Activated CD4-positive, alpha-beta T cell treated with anti-CD3 and anti-CD28 coated beads, Interleukin-2, amount 50 U/mL, for 16 hours (primary cell): ENCODE measurements at regions not wholly inside any gene's neighbourhood (a gene's known extent, or its start where the extent isn't known, plus 50 kb on each side); places are given as distances from the start of the nearest gene placed in this dataset.
"Not testable (repeated sequence)": the region's sequence is repeated elsewhere in the genome, so short reads cannot be mapped to it uniquely, and the experiment has no call there.

ENCODE experiments used
- DNase-seq: peaks from one replicate; pipeline ENCODE4 v3.0.0-alpha.2; 2020

DNA sequence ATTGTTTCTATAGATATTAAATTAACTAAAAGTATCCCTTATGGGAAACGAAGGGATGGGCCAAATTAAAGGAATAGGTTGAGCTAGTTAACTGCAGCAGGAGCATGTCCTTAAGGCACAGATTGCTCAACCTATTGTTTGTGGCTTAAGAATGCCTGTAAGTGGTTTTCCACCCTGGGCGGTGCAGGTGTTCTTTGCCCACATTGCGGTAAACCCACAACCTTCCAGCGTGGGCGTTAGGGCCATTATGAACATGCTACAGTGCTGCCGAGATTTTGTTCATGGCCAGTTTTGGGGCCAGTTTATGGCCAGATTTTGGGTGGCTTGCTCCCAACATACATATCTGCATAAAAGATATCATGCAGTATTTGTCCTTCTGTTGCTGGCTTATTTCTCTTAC, 1196.8 kb downstream of the NCAM2 start:
- DNase-seq, result not testable (repeated sequence)

DNA sequence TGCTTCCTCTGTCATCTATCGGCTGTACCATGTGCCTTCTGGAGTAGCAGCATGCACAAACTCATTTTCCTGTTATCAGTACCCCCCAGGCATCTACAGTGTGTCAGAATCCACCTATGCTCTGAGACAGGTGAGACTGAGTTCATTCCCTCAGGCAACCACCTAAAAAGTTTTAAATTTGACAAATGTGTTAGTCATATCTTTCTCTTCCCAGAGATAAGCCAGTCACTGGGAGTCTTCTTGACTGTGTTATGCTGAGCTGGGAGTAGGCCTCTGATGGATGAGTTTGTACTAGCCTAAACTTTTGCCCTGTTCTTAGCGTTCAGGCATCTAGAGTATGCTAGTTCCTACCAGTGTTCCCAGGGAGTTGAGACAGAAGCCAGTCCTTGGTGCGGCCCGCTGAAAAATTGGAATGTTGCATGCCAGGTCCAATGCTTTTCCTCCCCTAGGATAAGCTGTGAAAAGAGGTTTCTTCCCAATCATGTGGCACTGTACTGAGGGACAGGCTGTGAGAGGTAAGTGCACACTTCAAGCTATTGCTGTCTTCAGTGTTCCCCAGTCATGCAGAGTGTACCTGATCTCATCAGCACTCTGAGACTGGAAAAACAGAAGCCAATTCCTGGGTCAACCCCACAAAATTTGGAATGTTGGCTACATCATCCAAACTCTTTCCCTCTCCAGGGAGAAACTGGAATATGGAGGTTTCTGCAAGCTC, 1202.3 kb downstream of the NCAM2 start:
- no peak for DNase-seq

DNA sequence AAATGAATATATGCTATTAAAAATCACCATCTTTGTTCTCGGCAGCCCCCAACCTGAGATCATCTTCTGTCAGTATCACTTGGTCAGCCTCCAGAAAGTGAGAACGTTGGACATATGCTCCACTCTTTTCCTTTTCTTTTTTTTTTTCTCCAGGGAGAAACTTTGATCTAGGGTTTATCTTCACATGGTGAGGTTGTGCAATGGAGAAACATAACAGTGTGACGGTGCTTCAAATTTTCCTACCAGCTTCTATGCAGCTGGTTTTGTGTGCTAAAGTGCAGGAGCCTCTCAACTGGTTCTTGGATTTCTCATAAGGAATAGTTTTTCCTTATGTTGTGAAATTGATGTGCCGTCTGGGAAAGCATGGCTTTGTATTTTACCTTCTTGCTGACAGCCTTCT, 1202.9 kb downstream of the NCAM2 start:
- no peak for DNase-seq

DNA sequence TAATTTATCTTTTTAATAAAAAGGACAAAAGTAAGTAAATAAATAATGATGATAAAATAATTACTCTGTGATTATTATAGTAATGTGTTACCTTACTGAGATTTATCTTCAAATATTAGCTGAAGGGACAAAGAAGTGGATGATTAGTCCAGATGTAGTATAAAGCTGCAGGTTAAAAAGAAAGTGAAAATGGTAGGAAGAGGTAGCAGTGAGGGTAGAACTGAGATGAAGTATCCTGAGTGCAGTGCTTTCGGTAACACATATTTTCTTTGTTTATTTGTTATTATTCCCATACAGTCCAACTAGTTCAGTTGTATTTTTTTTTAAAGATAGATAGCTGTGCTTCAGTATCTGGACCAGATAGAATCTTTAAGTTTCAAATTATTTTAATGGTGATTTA, 1203.5 kb downstream of the NCAM2 start:
- no peak for DNase-seq

DNA sequence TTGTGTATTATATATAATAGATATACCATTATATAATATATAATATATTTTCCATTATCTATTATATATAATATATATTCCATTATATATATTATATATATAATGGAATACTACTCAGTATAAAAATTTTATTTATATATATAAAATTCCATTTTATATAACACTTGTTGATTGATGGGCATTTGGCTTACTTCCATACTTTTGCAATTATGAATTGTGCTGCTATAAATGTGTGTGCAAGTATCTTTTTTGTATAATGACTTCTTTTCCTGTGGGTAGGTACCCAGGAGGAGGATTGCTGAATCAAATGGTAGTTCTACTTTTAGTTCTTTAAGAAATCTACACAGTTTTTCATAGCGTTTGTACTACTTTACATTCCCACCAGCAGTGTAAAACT, 1211.1 kb downstream of the NCAM2 start:
- no peak for DNase-seq

DNA sequence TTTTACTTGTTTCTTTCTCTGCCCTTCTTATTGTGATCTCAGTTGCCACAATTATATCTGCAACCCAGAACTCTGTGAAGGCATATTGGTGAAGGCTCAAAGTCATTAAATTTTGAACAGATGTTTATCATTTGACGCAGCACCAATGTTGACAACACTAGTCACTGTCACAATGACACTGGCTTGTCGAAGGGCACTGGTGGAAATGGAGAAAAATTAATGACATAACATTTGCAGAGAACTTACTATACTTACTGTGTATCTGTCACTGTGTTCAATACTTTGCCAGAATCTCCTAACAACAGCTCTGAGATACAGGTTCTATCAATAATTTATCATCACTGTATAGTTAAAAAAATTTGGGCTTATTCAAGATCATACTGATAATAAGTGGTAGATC, 1213.7 kb downstream of the NCAM2 start:
- no peak for DNase-seq

DNA sequence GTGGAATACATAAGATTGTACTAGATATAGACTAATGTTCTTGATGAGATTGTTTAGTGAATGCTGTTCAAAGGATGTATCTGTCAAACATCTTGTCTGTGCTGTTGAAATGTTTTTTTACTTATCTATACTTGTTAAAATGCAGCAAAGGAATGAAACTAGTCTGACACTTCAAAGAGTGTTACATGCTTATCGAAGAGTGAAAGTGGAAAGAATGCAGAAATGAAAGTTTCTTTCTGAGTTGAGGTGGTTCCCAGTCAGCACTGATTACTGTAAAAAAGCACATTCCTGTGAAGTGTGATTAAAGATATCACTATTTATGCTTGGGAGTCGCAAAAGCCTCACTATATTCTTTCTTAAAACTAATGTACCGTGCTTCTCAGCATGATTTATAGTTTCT, 1225.2 kb downstream of the NCAM2 start:
- peak; percentile 50 for DNase-seq

DNA sequence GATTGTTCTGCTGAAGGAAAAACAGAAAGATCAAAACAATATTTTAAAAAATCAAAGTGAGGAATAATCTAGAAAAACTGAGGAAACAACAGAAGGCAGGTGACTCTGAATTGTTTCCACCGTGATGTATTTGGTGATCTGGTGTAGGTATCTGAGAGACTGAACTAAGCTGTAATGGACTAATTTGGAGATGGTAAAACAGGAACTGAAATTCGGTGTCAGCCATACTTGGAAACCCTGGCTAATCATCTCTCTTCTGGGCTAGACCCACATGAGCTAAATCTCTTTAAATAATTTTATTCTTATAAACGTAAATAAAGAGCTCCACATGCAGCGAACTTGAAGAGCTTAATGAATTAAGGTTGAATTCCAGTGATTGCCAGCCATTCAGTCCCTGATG, 1226.1 kb downstream of the NCAM2 start:
- no peak for DNase-seq

DNA sequence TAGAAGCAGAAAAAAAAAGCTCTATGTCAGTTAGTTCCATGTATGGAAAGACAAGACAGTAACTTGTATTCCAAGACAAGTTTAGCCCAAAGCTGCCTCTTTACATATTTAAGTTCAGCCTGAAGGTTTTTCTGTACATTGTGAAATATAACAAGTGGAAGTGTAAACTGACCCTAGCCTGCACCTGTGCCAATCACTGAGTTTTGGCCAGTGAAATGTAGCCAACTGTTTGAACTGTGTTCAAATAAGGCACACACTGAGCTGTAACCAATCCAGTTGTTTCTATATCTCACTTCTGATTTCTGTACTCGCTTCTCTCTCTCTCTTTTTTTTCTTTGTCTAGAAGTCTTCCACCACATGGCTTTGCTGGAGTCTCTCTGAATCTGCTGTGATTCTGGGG, 1227.1 kb downstream of the NCAM2 start:
- no peak for DNase-seq

DNA sequence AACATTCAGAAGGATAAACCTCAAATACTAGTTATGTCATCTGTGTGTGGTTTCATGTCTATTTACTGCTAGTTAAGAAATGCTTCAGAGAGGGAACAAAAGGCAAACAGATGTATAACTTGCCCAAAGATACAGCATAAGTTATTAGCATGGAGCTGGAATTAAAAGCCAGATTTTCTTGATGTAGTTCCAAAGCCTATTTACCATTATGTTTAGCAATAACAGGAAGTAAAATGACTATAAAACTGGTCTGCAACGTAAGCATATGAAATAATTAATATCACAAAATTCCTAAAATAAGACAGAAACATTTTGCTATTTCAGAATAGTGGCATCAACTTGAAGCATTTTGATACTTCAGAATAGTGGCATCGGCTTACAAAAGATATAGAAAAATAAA, 1232.8 kb downstream of the NCAM2 start:
- DNase-seq, result no peak

DNA sequence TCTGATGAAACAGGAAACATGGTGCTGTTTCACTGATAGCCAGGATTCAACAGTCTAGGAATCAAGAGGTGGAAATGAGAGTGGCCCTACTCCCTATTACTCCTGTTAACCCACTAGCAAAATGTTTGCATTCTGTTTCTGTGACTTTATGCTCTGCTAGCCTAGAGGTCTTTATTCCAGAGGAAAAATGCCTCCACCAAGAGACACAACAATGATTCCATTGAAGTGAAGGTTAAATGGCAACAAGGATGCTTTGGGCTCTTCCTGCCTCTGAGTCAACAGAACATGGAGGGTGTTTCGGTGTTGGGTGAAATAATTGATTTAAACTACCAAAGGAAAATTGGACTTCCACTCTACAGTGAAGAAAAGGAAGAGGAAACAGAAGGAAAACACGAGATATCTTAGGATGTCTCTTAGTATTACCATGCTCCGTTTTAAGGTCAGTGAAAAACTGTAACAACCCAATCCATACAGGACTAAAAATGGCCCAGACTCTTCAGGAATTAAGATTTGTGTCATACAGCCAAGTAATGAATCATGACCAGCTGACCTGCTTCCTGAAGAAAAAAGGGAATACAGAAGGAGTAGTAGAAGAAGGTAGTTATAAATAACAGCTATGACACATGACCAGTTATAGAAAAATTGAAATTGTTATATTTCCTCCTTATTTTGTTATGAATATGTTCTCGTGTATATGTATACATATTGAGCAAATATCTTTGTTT, 1237.8 kb downstream of the NCAM2 start:
- no peak for DNase-seq

DNA sequence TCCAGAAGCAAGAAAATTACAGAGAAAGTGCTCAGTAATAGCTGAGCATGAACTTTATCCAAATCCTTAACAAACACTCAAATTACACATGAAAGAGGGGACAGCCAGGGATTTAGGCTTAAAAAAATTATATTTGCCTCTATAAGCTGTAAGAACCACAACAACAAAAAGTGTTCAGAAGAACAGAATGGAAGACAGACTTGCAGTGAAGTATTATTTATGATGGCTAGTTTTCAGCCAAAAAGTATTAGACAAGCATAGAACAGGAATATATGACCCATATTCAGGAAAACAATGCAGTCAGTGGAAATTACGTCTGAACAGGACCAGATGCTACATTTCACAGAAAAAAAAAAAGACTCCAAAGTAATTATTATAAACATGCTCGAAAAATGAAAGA, 1246.3 kb downstream of the NCAM2 start:
- DNase-seq, result no peak

DNA sequence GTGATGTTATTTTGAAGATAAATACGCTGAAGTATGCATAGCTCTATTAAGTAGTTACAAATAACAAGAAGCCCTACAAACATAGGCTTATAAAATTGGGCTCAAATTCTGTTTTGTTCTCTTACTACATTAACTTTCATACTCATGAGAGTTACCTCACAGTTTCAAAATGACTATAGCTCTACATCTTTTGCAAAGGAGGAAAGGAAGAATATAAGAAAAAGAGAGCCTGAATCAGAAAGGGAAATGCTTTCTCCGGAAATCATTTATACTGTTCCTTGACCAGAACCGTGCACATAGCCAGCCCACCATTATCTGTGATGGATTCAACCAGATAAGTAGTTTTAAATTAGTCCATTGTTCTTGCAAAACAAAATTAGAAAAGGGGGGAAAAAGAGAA, 1252.1 kb downstream of the NCAM2 start:
- DNase-seq, result peak; percentile 8

DNA sequence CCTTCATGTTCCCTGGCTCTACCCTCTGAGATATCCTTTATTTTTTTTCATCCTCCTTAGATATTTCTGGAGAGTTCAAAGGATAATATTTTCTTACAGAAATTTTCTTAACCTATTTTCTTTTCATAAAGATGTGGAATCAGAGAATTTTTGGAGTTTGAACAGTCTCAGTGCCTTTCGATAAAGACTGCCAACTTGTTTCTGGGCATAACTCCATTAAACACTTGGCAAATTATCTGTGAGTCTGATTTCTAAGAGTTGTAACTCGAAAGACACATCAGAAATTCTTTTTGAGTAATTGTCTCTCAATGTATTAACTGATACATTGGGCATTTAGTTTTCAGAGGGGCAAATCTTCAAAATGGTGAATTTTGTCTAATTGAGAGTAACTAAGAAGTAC, 1255.6 kb downstream of the NCAM2 start:
- DNase-seq, result no peak

DNA sequence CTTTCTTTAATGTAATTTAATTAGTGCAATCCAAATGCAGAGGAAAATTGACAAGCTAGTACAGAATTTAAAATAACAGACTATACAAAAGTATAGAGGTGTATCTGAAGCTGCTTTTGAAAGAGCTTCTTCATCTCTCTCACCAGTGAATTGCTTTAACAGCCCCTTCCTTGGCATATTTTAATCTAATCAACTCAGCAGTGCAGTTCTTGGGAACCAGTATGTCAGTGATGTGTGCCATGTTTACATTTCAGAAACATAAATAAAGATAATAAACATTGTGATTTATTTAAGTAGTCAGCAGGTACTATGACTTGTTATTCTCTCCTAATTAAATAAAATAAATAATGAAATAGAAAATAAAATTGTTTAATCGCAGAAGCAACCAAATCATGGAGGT, 1260.6 kb downstream of the NCAM2 start:
- no peak for DNase-seq

DNA sequence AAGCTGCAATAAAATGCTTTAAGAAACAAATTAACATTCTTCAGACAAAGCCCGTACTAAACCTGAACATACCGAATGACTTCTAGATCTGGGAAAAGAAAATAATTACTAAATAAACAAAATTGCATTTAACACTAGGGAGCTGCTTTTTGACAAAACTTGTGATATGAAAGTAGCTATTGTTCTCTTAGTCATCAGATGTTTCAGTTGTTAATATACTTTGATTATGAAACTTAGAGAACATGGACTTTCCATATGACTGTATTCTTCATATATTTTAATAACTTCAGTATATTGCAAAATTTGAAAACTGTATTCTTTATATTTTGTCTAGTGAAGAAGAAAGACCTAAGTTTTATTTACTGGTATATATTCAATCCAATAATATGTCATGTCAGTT, 1262.1 kb downstream of the NCAM2 start:
- DNase-seq, result no peak

DNA sequence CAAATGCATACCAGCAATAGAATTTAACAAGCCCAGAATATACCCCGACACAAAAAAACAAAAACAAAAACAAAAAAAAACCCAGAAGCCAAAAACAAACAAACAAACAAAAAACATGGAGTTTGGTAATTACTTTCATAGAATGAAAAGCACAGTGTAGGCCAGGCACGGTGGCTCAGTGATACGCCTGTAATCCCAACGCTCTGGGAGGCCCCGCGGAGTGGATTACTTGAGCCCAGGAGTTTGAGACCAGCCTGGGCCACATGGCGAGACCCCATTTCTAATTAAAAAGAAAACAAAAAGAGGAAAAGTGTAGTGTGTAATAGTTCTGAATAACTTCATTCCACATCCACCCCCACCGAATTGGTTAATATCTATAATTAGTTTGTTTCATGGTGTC, 1265.7 kb downstream of the NCAM2 start:
- no peak for DNase-seq

DNA sequence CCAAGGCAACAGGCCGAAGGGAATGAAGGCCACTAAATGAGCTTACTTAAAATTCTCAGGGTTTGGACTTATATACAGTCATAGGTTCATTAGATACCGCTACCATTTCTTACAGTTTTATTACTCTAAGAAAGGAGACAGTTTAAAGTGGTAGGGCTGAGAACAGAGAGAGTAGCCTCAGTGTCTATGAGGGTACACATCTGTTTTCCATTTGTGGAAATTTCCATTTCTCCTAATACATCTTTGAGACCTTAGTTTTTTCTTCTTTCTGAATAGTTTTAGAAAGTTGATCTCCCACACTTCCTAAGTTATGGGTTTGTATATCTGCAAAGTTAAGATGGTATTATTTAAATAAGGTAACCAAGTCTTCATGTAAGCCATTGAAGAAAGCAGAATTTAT, 1279.1 kb downstream of the NCAM2 start:
- DNase-seq, result no peak

DNA sequence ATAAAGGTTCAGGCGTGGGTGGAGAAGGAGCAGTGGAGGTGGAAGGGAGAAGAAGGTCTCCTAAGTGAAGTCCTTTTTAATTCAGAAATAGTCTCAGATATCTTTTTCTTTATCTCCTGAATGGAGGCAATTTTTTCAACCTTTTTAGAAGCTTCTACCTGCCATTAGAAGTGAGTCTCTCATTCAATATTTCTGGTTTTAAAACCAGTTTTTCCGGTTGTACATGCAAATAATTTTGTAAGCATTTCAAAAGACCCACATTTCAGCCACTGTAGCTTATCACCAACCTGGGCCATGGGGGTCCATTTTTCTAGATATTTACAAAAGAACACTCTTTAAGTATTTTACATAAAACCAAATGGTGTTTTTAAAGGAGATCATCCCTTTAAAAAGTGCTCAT, 1280.2 kb downstream of the NCAM2 start:
- DNase-seq, result no peak

DNA sequence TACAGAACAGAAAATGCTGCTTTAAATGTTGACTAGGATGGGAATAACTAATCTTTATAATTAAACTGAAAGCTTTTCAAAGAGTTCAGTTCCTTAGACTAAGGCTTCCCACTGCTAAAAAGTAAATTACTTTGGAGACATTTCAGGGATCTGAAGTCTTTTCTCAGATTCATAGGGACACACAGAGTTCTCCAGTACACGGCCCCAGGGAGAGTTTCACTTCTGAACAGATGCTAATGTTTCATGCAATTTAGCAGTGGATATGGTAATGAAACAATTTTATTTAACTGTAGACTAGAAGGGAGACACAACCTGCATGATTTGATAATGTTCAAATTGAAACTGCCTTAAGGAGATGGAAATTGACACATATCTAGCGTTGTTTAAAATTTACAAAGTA, 1282.6 kb downstream of the NCAM2 start:
- no peak for DNase-seq

DNA sequence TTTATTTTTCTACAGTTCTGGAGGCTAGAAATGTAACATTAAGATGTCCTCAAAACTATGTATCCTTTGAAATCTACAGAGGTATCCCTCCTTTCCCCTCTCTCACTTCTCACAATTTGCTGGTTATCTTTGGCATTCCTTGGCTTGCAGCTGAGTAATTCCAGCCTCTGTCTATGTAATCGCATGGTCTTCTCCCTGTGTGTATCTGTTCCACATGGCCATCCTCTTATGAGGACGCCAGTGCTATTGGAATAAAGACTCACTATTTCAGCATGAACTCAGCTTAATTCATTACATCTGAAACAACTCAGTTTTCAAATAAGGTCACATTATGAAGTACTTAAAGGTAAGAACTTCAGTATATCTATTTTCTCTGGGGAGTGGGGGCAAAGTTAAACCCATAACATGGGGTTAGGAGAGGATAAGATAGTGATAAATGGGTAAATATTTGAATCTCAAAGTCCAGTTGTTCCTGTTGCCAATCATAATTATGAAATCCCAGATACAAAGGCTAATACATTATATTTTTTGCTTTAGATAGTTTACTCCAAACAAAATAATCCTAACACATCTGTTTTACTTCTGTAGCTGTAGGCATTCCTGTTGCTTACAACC, 1290.8 kb downstream of the NCAM2 start:
- DNase-seq, result no peak

DNA sequence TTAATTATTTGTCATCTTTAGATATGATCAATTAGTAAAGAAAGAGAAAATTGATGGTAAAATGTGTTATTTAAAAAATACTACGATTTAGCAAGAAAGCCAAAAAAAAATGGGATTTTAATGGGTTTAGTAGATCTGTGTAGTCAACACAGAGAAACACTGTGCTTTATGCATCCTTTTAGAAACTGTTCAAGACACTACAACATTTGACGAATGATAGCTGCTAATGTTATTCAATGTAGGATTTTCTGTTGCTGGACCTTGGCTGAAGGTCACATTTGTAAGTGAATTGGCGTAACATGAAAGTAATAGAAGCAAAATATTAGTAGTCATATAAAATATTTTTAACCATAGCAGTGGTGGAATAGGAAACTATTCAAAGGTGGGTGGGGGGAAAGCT, 1293.9 kb downstream of the NCAM2 start:
- no peak for DNase-seq

DNA sequence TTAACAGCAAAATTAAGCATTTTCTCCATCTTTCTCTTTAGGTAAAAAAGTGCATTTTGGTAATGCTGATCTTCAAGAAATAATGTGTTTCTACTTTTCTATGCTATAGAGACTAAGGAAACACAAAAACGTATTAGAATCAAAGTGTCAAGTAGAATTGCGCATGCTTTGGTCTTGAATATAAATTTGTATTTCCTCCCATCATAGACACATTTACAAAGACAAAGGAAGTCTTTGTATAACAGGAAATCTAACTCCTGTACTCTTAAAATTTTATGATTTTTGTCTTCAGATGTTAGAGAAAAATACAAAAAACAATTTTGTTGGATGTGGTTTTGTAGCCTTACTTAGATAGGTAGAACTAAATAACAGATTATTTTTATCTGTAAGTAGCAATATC, 1299.4 kb downstream of the NCAM2 start:
- no peak for DNase-seq

DNA sequence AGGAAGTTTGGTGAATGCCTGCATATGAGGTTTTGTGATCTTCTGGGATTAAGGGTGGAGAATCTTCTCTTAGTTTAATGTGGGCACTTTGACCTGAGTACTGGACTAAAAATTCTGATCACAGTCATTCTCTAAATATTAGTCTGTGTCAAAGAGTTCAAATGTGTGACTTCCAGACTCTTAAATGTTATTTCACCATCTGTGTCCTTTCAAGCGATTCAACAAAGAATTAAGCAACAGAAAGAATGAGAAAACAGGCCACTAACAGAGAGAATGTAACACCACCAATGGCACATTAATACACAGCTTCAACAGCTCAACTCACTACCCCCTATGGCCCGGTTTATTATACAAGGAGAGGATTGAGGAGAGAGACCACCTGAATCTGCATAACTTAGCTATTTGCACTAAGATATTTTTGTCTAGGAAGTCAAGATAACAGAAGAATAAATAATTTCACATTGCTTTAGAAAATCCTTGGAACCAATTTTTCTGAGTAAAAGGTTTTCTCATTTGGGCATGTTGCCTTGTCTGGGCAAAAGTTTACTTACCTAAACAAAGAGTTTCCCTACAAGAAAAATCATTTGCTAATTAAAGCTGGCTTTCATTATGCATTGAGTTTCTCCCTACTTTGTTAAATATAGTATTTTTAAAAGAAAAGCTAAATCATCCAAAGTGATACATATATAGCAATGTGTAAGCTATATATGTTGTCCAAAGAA, 1313.7 kb downstream of the NCAM2 start:
- DNase-seq, result no peak
